ENCODE measurements at regions not wholly inside any gene's neighbourhood (a gene's known extent, or its start where the extent isn't known, plus 50 kb on each side); places are given as distances from the start of the nearest gene placed in this dataset.
A peak's percentile ranks its signal among the peaks of the same experiment; 100 is the strongest.
"Not testable (repeated sequence)": the region's sequence is repeated elsewhere in the genome, so short reads cannot be mapped to it uniquely, and the experiment has no call there.

DNA sequence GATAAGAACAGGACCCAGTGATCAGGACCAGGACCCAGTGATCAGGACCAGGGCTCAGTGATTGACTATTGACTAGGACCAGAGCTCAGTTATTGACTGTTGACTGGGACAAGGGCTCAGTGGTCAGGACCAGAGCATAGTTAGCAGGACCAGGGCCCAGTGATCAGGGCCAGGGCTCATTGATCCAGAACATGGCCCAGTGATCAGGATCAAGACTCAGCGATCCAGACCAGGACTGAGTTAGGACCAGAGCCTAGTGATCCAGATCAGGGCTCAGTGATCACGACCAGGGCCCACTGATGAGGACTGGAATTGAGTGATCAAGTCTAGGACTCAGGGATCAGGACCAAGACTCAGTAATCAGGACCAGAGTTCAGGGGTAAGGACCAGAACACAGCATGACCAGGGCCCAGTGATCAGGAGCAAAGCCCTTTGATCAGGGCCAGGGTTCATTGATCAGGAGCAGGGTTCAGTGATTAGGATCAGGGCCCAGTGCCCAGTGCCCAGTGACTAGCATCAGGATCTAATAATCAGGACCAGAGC is 176.0 kb downstream of the TMEM121 start:
- intact Hi-C loops (cut with DNase I) = no loop called here
- H3K4me1 ChIP-seq = no peaks in the 10 kb centered on the region
- H3K4me3 ChIP-seq = no peak overlapping the region
- no peak for TF ChIP-seq POLR2A (IDR thresholded peaks at IDR 0.05)
- no peak for TF ChIP-seq CTCF (IDR thresholded peaks at IDR 0.05)
- H3K36me3 ChIP-seq = no peaks in the 10 kb centered on the region
- H3K27me3 ChIP-seq = no peaks in the 10 kb centered on the region
- no peaks in the 10 kb centered on the region for H3K9me3 ChIP-seq
- DNase-seq (peak in 1 of 5 donors; percentile 19), ATAC-seq (no peak)
- 55 to 70% (median 63%) methylated on average over 2 of the region's 2 CpGs for WGBS, 4 donors
- H3K27ac ChIP-seq = no peak overlapping the region

DNA sequence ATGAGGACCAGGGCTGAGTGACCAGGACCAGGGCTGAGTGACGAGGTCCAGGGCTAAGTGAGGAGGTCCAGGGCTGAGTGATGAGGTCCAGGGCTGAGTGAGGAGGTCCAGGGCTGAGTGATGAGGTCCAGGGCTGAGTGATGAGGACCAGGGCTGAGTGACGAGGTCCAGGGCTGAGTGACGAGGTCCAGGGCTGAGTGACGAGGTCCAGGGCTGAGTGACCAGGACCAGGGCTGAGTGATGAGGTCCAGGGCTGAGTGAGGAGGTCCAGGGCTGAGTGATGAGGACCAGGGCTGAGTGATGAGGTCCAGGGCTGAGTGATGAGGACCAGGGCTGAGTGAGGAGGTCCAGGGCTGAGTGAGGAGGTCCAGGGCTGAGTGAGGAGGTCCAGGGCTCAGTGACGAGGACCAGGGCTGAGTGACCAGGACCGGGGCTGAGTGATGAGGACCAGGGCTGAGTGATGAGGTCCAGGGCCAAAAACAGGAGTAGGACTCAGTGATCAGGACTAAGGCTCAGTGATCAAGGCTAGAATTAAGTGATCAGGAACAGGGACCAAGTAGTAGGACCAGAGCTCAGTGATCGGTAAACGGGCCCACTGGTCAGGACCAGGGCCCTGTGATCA is 176.8 kb downstream of the TMEM121 start:
- H3K36me3 ChIP-seq; H3K27me3 ChIP-seq; H3K9me3 ChIP-seq; H3K27ac ChIP-seq; ATAC-seq; H3K4me3 ChIP-seq; H3K4me1 ChIP-seq; intact Hi-C loops (cut with DNase I): not testable (repeated sequence)
- peak in 1 of 5 donors; percentile 11 for DNase-seq
- 31 to 70% (median 48%) methylated on average over 6 to 8 of the region's 8 CpGs for WGBS, 4 donors

DNA sequence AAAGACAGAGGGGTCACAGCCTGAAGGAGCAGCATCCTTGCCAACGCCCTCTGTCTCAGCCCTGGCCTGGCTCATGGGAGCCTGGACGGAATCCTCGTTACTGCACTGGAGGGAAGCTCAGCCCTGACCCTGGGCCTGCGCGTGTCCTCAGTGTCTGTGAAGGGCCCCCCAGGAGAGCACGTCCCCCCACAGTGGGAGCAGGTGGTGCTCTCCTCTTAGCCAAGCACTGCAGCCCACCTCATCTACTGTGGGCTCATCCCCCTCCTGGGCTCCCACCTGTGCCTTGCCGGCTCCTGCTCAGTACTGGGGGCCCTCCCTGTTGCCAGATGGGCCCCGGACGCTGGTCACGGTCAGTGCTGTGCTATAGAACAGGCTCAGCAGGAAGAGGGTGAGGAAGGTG is 177.7 kb downstream of the TMEM121 start:
- H3K27me3 ChIP-seq; H3K9me3 ChIP-seq; intact Hi-C loops (cut with DNase I); H3K36me3 ChIP-seq; H3K4me1 ChIP-seq; H3K27ac ChIP-seq; H3K4me3 ChIP-seq; ATAC-seq: not testable (repeated sequence)
- 83 to 86% methylated on average over 8 to 9 of the region's 10 CpGs; no CpG with 5 or more reads in 2 of the 4 donors for WGBS, 4 donors
- peak in 1 of 5 donors; percentile 7 for DNase-seq

GRCh38 chr14:105704492-105704891 is 178.1 kb downstream of the TMEM121 start:
- H3K27ac ChIP-seq; H3K27me3 ChIP-seq; H3K9me3 ChIP-seq; H3K4me1 ChIP-seq; intact Hi-C loops (cut with DNase I); H3K36me3 ChIP-seq; DNase-seq; ATAC-seq; H3K4me3 ChIP-seq: not testable (repeated sequence)
- 66 to 86% (median 80%) methylated on average over 3 to 4 of the region's 10 CpGs for WGBS, 4 donors

DNA sequence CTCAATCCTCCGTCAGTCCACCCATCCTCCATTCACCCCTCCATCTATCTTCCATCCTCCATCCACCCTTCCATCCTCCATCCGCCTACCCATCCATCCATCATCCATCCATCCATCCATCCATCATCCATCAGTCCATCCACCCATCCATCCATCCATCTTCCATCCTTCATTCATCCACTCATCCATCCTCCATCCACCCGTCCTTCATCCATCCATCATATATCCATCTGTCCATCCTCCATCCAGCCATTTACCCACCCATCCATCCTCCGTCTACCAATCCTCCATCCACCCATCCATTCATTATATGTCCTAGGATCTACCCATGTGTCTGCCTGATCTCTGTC is 179.1 kb downstream of the TMEM121 start:
- H3K4me1 ChIP-seq, H3K27ac ChIP-seq, H3K4me3 ChIP-seq, H3K36me3 ChIP-seq, H3K9me3 ChIP-seq, DNase-seq, ATAC-seq, H3K27me3 ChIP-seq: not testable (repeated sequence)
- 75 to 83% (median 80%) methylated on average over 4 of the region's 4 CpGs for WGBS, 4 donors
- intact Hi-C loops (cut with DNase I) = loop anchor here in 2 of 10 donors (5.0 kb wide), 1 partner anchor 118 kb away; no protein-coding TSS in a partner anchor

DNA sequence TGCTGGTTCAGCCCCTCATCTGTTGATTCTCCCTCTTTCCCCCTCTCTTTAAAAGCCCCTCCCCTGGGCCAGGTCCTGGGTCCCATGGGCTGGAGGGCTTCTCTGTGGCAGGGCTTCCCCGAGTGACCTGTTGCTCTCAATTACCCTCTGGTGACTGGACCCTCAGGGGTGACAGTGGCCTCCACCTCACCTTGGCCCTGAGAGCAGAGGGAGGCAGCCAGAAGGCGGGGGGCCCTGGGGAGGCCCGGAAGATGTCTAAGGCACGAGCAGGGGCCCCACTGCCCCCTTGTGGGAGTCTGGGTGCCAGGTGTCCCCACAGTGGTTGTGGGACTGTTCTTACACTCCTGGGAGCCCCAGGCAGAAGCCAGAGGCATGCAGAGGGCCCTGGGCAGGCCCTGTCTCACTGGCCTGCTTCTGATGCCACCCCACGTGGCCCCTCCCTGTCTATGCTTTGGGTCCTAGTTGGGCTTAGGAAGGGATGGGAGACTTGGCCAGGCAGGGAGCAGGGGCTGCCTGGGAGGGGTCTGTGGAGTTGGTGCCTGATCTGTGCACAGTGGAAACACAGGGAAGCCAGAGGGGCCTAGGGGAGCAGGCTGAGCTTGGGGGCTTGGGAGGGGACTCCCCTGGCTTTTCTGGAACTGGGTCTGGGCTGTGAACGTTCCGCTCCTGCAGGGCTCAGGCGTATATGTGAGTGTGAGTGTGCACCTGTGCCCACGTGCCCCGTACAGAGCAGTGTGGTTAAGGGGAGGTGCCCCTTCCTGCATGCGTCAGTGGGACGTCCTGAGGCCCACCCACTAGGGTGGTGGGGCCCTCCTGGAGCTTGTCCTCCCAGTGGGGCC is 179.7 kb downstream of the TMEM121 start:
- intact Hi-C loops (cut with DNase I) = loop anchor here in 2 of 10 donors (5.0 kb wide), 1 partner anchor 119 kb away; no protein-coding TSS in a partner anchor
- ATAC-seq (peak in 1 of 4 donors; percentile 7), DNase-seq (peak in 2 of 5 donors; percentile 13 to 47)
- H3K27ac ChIP-seq, H3K36me3 ChIP-seq, H3K9me3 ChIP-seq, H3K4me3 ChIP-seq, H3K27me3 ChIP-seq, H3K4me1 ChIP-seq: not testable (repeated sequence)
- 54 to 76% (median 70%) methylated on average over 2 to 12 of the region's 12 CpGs for WGBS, 4 donors

GRCh38 chr14:105706701-105707019 is 180.3 kb downstream of the TMEM121 start:
- intact Hi-C loops (cut with DNase I) = loop anchor here in 2 of 10 donors (5.0 kb wide), 1 partner anchor 119 kb away; no protein-coding TSS in a partner anchor
- not testable (repeated sequence) for H3K36me3 ChIP-seq, ATAC-seq, H3K4me1 ChIP-seq, H3K27me3 ChIP-seq, H3K27ac ChIP-seq, H3K9me3 ChIP-seq, H3K4me3 ChIP-seq
- WGBS, 4 donors = 64 to 76% (median 71%) methylated on average over 1 to 7 of the region's 8 CpGs; no CpG with 5 or more reads in 1 of the 4 donors
- peak in 1 of 5 donors; percentile 51 for DNase-seq

DNA sequence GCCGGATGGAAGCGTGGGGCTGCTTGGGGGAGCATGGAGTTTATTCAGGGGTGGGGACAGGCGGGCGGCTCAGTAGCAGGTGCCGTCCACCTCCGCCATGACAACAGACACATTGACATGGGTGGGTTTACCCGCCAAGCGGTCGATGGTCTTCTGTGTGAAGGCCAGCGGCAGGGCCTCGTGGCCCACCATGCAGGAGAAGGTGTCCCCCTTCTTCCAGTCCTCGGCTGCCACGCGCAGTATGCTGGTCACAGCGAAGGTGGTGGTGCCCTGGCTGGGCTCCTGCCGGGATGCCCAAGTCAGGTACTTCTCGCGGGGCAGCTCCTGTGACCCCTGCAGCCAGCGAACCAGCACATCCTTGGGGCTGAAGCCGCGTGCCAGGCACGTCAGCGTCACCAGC is 180.7 kb downstream of the TMEM121 start:
- H3K9me3 ChIP-seq, H3K27ac ChIP-seq, H3K4me1 ChIP-seq, H3K4me3 ChIP-seq, H3K36me3 ChIP-seq, H3K27me3 ChIP-seq: not testable (repeated sequence)
- DNase-seq (peak in 1 of 5 donors; percentile 56), ATAC-seq (peak in 1 of 4 donors; percentile 4)
- 90 to 92% (median 91%) methylated on average over 15 to 23 of the region's 23 CpGs for WGBS, 4 donors
- intact Hi-C loops (cut with DNase I) = loop anchor here in 2 of 10 donors (5.0 kb wide), 1 partner anchor 120 kb away; no protein-coding TSS in a partner anchor

GRCh38 chr14:105707723-105708151 is 181.4 kb downstream of the TMEM121 start:
- not testable (repeated sequence) for H3K36me3 ChIP-seq, ATAC-seq, H3K27me3 ChIP-seq, H3K9me3 ChIP-seq, H3K4me1 ChIP-seq, H3K4me3 ChIP-seq, H3K27ac ChIP-seq
- intact Hi-C loops (cut with DNase I) = loop anchor here in 2 of 10 donors (5.0 kb wide), 1 partner anchor 120 kb away; no protein-coding TSS in a partner anchor
- WGBS, 4 donors = 78 to 96% (median 88%) methylated on average over 4 to 18 of the region's 18 CpGs
- DNase-seq = peak in 1 of 5 donors; percentile 56

Data from heart left ventricle (tissue), 16 donors.